Activated naive CD4-positive, alpha-beta T cell treated with anti-CD3 and anti-CD28 coated beads, Interleukin-2, amount 50 U/mL, for 24 hours (primary cell): ENCODE measurements at regions not wholly inside any gene's neighbourhood (a gene's known extent, or its start where the extent isn't known, plus 50 kb on each side); places are given as distances from the start of the nearest gene placed in this dataset.
A peak's percentile ranks its signal among the peaks of the same experiment; 100 is the strongest.

Experiments
- H3K27ac Mint-ChIP-seq: one replicate; pipeline ENCODE4 v1.8.0; 2021; ENCODE audit warnings: mild to moderate bottlenecking, mixed read lengths
- H3K27me3 Mint-ChIP-seq: one replicate; pipeline ENCODE4 v1.8.0; 2021; ENCODE audit warnings: mixed read lengths
- H3K36me3 Mint-ChIP-seq: one replicate; pipeline ENCODE4 v1.8.0; 2021; ENCODE audit warnings: mixed read lengths
- H3K4me1 Mint-ChIP-seq: one replicate; pipeline ENCODE4 v1.8.0; 2021; ENCODE audit warnings: mixed read lengths
- H3K4me3 Mint-ChIP-seq: one replicate; pipeline ENCODE4 v1.8.0; 2021; ENCODE audit warnings: mild to moderate bottlenecking, mixed read lengths
- H3K9me3 Mint-ChIP-seq: one replicate; pipeline ENCODE4 v1.8.0; 2021; ENCODE audit warnings: mixed read lengths

- Mint-ChIP-seq H3K4me3 (no peak overlapping the region), H3K9me3 (no peaks in the 10 kb centered on the region), H3K36me3 (no peaks in the 10 kb centered on the region), H3K27me3 (no peaks in the 10 kb centered on the region), H3K4me1 (no peaks in the 10 kb centered on the region), H3K27ac (no peak overlapping the region)
Measured at GRCh38 chr5:125506124-125506523, 759.7 kb upstream of the ZNF608 start.

- Mint-ChIP-seq H3K27me3 (no peaks in the 10 kb centered on the region), H3K9me3 (peaks cover 6% of the 10 kb centered on the region), H3K4me1 (no peaks in the 10 kb centered on the region), H3K36me3 (no peaks in the 10 kb centered on the region), H3K27ac (no peak overlapping the region), H3K4me3 (no peak overlapping the region)
Measured at GRCh38 chr5:125508225-125508624, 761.8 kb upstream of the ZNF608 start.

GRCh38 chr5:125510651-125511050 lies 764.2 kb upstream of the ZNF608 start:
- H3K4me1 Mint-ChIP-seq = no peaks in the 10 kb centered on the region
- H3K36me3 Mint-ChIP-seq = peaks cover 2% of the 10 kb centered on the region
- peaks cover 15% of the 10 kb centered on the region for H3K9me3 Mint-ChIP-seq
- no peaks in the 10 kb centered on the region for H3K27me3 Mint-ChIP-seq
- no peak overlapping the region for H3K4me3 Mint-ChIP-seq
- H3K27ac Mint-ChIP-seq = no peak overlapping the region

DNA sequence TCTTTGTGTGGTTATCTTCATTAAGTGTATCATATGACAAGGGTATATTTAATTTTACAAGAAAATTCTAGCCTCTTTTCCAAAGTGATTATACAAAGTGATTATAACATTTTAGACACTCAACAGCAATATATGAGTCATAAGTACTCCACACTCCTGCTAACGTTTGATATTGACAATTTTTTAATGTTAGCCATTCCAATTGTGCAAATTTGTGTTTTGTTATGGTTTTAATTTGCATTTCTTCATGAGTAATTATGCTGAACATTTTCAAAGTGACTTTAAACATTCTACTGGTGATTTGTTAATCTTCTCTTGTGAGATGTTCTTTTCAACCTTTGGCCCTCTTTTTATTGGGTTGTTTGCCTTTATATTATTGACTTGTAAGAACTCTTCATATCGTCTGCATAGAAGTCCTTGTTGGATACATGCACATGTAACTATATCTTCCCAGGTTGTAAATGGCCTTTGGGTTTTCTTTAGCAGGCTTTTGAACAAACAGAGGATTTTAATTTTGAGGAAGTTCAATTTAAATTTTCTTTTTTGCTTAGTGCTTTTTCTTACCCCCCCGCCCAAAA lies 771.6 kb upstream of the ZNF608 start:
- peaks cover 2% of the 10 kb centered on the region for H3K36me3 Mint-ChIP-seq
- no peaks in the 10 kb centered on the region for H3K27me3 Mint-ChIP-seq
- H3K4me1 Mint-ChIP-seq = no peaks in the 10 kb centered on the region
- H3K9me3 Mint-ChIP-seq = peaks cover 9% of the 10 kb centered on the region
- H3K4me3 Mint-ChIP-seq = no peak overlapping the region
- H3K27ac Mint-ChIP-seq = no peak overlapping the region

DNA sequence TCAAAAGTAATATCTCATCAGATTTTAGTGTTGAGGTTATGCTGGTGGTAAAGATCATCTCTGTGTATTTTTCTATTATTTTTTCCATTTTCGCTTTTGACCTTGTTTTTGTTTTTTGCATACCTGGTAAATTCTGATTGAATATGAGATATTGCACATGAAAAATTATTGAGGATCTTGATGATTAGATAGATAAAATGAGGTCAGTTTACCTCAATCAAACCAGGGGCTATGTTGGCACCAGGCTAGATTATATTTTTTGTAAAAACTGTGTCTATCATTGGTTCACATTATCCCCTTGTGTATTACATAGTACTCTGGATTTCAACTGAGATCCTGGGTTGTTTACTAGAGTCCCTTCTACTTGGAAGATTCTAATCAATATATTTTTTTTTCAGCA lies 774.9 kb upstream of the ZNF608 start:
- H3K4me3 Mint-ChIP-seq = no peak overlapping the region
- H3K27me3 Mint-ChIP-seq = no peaks in the 10 kb centered on the region
- H3K27ac Mint-ChIP-seq = no peak overlapping the region
- H3K9me3 Mint-ChIP-seq = no peaks in the 10 kb centered on the region
- no peaks in the 10 kb centered on the region for H3K36me3 Mint-ChIP-seq
- H3K4me1 Mint-ChIP-seq = no peaks in the 10 kb centered on the region

- Mint-ChIP-seq H3K36me3 (no peaks in the 10 kb centered on the region), H3K4me1 (no peaks in the 10 kb centered on the region), H3K9me3 (no peaks in the 10 kb centered on the region), H3K27ac (no peak overlapping the region), H3K4me3 (no peak overlapping the region), H3K27me3 (no peaks in the 10 kb centered on the region)
Measured at GRCh38 chr5:125525356-125525755, 778.9 kb upstream of the ZNF608 start.

GRCh38 chr5:125526966-125527365 lies 780.5 kb upstream of the ZNF608 start:
- no peak overlapping the region for H3K4me3 Mint-ChIP-seq
- no peaks in the 10 kb centered on the region for H3K9me3 Mint-ChIP-seq
- H3K27ac Mint-ChIP-seq = no peak overlapping the region
- no peaks in the 10 kb centered on the region for H3K36me3 Mint-ChIP-seq
- H3K27me3 Mint-ChIP-seq = no peaks in the 10 kb centered on the region
- H3K4me1 Mint-ChIP-seq = no peaks in the 10 kb centered on the region

GRCh38 chr5:125528881-125529280 lies 782.4 kb upstream of the ZNF608 start:
- Mint-ChIP-seq H3K4me1 (no peaks in the 10 kb centered on the region), H3K27me3 (no peaks in the 10 kb centered on the region), H3K9me3 (no peaks in the 10 kb centered on the region), H3K36me3 (no peaks in the 10 kb centered on the region), H3K4me3 (no peak overlapping the region), H3K27ac (no peak overlapping the region)

- Mint-ChIP-seq H3K4me3 (no peak overlapping the region), H3K9me3 (peaks cover 2% of the 10 kb centered on the region), H3K4me1 (no peaks in the 10 kb centered on the region), H3K27me3 (no peaks in the 10 kb centered on the region), H3K36me3 (no peaks in the 10 kb centered on the region), H3K27ac (no peak overlapping the region)
Measured at GRCh38 chr5:125530833-125531615, 784.6 kb upstream of the ZNF608 start.

DNA sequence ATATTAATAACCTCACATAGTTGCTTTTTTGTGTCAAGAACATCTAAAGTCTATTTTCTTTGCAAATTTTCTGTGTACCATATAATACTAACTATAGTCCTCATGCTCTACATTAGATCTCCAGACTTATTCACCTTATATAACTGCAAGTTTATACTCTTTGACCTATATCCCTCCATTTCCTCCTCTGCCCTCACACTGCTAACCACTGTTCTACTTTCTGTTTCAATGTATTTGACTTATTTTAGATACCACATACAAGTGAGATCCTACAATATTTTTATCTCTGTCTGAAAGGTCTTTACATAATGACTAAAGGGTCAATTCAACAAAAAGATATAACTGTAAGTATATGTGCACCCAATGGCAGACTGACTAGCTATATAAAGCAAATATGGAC lies 789.7 kb upstream of the ZNF608 start:
- H3K4me3 Mint-ChIP-seq = no peak overlapping the region
- H3K27ac Mint-ChIP-seq = no peak overlapping the region
- H3K9me3 Mint-ChIP-seq = peaks cover 12% of the 10 kb centered on the region
- H3K36me3 Mint-ChIP-seq = no peaks in the 10 kb centered on the region
- H3K27me3 Mint-ChIP-seq = no peaks in the 10 kb centered on the region
- no peaks in the 10 kb centered on the region for H3K4me1 Mint-ChIP-seq

DNA sequence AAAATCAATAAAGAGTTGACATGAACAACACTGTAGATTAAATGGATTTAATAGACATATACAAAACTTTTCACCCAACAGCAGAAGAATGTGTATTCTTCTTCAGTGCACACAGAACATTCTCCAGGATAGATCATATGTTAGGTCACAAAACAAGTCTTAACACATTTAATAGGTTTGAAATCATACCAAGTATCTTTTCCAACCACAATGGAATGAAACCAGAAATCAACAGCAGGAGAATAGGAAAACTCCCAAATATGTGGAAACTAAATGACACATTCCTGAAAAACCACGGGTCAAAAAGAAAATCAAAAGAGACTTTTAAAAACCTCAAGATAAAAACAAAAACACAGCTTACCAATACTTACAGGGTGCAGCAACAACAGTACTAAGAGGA lies 790.1 kb upstream of the ZNF608 start:
- Mint-ChIP-seq H3K4me1 (no peaks in the 10 kb centered on the region), H3K9me3 (peaks cover 12% of the 10 kb centered on the region), H3K4me3 (no peak overlapping the region), H3K36me3 (no peaks in the 10 kb centered on the region), H3K27me3 (no peaks in the 10 kb centered on the region), H3K27ac (peak overlapping the region; percentile 44)

DNA sequence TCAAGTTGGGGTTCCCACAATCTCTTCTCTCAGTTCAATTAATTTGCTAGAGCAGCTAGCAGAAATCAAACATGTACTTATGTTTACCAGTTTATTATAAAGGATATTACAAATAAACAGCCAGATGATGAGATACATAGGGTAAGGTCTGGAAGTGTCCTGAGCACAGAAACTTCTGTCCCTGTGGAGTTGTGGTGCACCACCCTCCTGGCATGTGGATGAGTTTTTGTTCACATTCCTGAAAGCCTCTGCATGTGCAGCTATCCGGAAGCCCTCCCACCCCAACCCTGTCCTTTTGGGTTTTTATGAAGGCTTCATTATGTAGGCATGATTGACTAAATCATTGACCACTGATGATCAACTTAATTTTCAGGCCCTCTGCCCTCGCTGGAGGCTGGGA lies 791.2 kb upstream of the ZNF608 start:
- H3K27ac Mint-ChIP-seq = no peak overlapping the region
- no peak overlapping the region for H3K4me3 Mint-ChIP-seq
- H3K4me1 Mint-ChIP-seq = no peaks in the 10 kb centered on the region
- H3K36me3 Mint-ChIP-seq = no peaks in the 10 kb centered on the region
- no peaks in the 10 kb centered on the region for H3K27me3 Mint-ChIP-seq
- peaks cover 12% of the 10 kb centered on the region for H3K9me3 Mint-ChIP-seq

DNA sequence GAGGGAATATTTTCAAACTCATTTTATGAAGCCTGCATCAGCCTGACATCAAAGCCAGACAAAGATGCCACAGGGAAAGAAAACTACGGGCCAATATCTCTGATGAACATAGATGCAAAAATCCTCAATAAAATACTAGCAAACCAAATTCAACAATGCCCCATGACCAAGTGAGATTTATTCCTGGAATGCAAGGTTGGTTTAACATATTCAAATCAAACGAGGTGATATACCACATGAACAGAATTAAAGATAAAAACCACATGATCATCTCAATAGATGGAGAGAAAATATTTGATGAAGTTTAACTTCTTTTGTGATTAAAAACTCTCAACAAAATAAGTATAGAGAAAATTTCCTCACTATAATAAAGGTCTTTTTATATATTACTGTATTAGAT lies 792.0 kb upstream of the ZNF608 start:
- Mint-ChIP-seq H3K27me3 (no peaks in the 10 kb centered on the region), H3K36me3 (no peaks in the 10 kb centered on the region), H3K9me3 (peaks cover 16% of the 10 kb centered on the region), H3K27ac (no peak overlapping the region), H3K4me3 (no peak overlapping the region), H3K4me1 (no peaks in the 10 kb centered on the region)

DNA sequence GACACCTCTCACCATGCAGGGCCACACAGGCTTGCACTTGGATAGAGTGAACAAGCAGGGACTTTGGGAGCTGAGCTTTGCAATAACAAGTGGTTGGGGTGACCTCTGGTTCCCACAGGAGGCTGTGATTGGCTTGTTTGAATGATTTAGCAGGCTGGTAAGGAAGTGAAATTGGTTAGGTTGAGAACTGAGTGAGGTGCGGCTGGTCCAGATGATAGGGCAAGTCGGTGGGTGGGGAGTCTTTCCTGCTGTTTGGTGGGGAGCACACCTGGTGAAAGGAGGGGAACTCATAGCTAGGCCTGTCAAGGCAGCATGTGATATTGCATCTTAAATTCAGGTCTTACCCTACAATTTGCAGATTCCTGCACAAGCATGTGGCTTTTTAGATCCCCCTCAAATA lies 794.6 kb upstream of the ZNF608 start:
- H3K36me3 Mint-ChIP-seq = no peaks in the 10 kb centered on the region
- no peak overlapping the region for H3K4me3 Mint-ChIP-seq
- H3K27me3 Mint-ChIP-seq = no peaks in the 10 kb centered on the region
- no peaks in the 10 kb centered on the region for H3K4me1 Mint-ChIP-seq
- no peak overlapping the region for H3K27ac Mint-ChIP-seq
- H3K9me3 Mint-ChIP-seq = peaks cover 26% of the 10 kb centered on the region

- Mint-ChIP-seq H3K9me3 (peaks cover 11% of the 10 kb centered on the region), H3K4me3 (no peak overlapping the region), H3K4me1 (no peaks in the 10 kb centered on the region), H3K27ac (peak overlapping the region; percentile 25), H3K36me3 (no peaks in the 10 kb centered on the region), H3K27me3 (no peaks in the 10 kb centered on the region)
Measured at GRCh38 chr5:125549322-125549911, 803.0 kb upstream of the ZNF608 start.

- no peaks in the 10 kb centered on the region for H3K27me3 Mint-ChIP-seq
- no peak overlapping the region for H3K27ac Mint-ChIP-seq
- no peak overlapping the region for H3K4me3 Mint-ChIP-seq
- peaks cover 6% of the 10 kb centered on the region for H3K9me3 Mint-ChIP-seq
- H3K36me3 Mint-ChIP-seq = no peaks in the 10 kb centered on the region
- no peaks in the 10 kb centered on the region for H3K4me1 Mint-ChIP-seq
Measured at GRCh38 chr5:125550274-125550673, 803.8 kb upstream of the ZNF608 start.
